Fibroblast of pulmonary artery (primary cell): ENCODE measurements at regions not wholly inside any gene's neighbourhood (a gene's known extent, or its start where the extent isn't known, plus 50 kb on each side); places are given as distances from the start of the nearest gene placed in this dataset.

Experiments
- DNase-seq: peaks from one replicate; pipeline ENCODE4 v3.0.0-alpha.2; 2010; ENCODE audit warnings: low read depth
- H3K4me3 ChIP-seq: replicated peaks from 2 replicates; pipeline ENCODE4 v1.5.1; 2011; ENCODE audit warnings: low read depth, mild to moderate bottlenecking, control low read depth, low read length, moderate library complexity
- TF ChIP-seq, protein P1 (sequence below): IDR thresholded peaks from 2 replicates; pipeline ENCODE4 v1.5.1; 2011; ENCODE audit warnings: mild to moderate bottlenecking, control low read depth, low read length, inconsistent platforms; ENCODE audit errors: missing control alignments

DNA sequence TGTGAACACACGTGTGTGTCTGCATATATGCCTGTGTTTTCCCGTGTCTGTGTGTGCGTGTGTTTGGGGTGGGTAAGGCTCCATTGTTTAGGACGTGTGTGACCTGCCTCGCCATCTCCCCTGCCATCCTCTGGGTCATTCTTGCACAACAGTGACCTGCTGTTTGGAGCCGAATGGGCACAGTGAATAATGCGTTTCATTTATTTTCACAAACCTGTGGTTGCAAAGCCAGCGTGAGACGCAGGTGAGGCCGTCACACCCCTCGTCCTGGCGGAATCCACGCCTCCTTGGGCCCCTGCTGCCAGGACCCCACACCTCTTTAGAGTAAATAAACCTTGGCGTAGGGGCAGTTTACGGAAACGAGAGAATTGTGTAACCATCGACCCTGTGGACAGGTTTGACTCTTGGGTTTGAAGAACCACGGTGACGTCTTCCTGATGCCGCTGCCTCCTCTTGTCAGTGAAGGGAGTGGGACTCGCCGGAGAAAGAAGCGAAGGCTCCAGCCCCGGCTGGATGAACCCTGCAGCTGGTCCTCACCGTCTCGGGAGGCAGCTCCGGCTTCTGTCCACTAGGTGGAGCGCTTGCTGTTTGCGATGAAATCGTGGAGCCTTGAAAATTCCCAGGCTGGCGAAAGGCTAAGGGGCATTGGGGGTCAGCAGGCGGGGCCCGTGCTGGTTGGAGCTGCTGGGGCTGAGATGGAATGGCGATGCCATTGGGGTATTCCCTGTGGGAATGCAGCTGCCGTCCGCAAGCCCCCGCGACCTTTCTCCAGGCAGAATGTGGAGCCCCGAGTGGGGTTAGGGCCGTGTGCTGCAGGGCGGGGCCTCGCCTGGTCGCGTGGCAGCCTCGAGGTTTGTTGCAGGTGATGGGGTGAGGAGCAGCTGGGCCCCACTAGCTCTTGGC is 81.1 kb downstream of the RTP5 start:
- peak; percentile 69 for DNase-seq
- TF ChIP-seq, protein P1, sequence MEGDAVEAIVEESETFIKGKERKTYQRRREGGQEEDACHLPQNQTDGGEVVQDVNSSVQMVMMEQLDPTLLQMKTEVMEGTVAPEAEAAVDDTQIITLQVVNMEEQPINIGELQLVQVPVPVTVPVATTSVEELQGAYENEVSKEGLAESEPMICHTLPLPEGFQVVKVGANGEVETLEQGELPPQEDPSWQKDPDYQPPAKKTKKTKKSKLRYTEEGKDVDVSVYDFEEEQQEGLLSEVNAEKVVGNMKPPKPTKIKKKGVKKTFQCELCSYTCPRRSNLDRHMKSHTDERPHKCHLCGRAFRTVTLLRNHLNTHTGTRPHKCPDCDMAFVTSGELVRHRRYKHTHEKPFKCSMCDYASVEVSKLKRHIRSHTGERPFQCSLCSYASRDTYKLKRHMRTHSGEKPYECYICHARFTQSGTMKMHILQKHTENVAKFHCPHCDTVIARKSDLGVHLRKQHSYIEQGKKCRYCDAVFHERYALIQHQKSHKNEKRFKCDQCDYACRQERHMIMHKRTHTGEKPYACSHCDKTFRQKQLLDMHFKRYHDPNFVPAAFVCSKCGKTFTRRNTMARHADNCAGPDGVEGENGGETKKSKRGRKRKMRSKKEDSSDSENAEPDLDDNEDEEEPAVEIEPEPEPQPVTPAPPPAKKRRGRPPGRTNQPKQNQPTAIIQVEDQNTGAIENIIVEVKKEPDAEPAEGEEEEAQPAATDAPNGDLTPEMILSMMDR, result peak; percentile 96
- no peak overlapping the region for H3K4me3 ChIP-seq

DNA sequence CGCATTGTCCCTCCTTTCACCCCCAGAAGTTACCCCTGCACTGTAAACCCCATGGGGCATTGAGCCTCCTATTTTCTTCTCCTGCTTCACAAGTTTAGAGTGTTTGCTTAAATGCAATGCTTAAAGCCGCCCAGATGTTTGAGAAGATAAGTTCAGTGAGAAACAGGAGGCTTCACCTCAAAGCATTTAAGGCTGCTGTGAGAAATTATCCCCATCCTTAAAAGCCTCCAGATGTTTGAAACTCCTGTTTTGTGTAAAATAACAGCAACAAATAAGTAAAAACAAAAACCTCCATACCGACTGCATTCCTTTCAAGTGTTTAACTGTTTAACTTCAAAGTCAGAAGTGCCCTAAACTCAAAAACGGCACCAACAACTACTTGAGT is 81.8 kb downstream of the RTP5 start:
- TF ChIP-seq, protein P1, result no peak
- no peak for DNase-seq
- no peak overlapping the region for H3K4me3 ChIP-seq

DNA sequence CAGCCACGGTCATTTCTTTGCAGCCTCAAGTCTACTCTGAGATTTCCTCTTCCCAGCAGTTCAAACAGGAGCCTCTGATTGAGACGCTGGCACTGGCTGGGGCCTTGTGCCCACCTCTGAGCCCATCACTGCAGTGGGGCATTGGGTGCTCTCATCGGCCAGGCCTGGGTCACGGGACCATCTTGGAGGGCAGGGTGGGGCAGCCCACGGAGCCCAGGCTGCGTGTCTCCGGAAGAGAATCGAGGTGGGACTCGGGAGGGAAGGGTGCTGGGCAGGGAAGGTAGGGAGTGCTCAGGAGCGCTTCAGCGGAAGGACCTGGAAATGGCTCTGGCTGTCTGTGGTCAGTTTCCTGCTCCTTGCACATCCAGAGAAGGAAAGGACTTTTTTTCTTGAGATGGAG is 82.4 kb downstream of the RTP5 start:
- TF ChIP-seq, protein P1, result no peak
- DNase-seq, result no peak
- H3K4me3 ChIP-seq, result no peak overlapping the region

DNA sequence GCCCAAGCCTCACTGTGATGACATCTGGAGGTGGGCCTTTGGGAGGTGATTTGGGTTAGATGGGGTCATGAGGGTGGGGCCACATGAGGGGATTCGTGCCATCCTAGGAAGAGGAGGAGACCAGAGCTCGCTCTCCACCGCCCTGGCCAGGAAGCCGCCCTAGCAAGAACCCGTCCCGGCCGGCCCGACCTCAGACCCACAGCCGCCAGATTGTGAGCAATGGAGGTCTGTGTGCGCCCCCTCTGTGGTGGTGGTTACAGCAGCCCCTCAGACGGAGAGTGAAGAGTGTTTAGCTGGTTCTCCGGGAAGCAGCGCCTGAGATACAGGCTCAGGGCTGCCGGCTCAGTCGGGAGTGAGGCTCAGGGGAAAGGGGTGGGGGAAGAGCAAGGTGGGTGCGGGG is 83.3 kb downstream of the RTP5 start:
- TF ChIP-seq, protein P1, result no peak
- no peak for DNase-seq
- no peak overlapping the region for H3K4me3 ChIP-seq

DNA sequence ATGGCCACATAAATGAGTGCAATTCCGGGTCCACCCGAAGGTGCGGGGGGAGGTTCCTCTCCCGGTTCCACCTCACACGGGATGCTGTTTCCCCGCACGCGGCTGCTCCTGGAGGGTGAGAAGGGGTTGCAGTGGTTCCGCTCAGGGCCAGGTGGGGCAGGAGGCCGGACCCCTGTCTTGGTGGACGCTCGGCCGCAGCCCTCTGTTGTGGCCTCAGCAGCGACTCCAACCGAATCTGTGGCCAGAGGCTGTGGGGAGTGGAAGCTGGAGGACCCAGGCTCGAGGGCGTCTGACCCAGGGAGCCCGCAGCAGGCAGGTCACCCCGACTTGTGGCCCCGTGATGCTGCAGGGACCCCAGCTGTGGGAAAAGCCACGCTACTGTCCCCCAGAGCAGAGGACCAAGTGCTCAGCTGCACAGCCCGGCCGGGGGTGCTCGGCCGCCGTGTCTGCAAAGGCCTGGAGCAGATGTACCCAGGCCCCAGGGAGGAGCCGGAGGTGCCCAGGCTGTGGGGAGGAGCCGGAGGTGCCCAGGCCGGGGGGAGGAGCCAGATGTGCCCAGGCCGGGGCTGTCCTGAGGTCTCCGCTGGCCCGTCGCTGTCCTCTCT is 83.9 kb downstream of the RTP5 start:
- no peak overlapping the region for H3K4me3 ChIP-seq
- TF ChIP-seq, protein P1, result no peak
- DNase-seq, result no peak

DNA sequence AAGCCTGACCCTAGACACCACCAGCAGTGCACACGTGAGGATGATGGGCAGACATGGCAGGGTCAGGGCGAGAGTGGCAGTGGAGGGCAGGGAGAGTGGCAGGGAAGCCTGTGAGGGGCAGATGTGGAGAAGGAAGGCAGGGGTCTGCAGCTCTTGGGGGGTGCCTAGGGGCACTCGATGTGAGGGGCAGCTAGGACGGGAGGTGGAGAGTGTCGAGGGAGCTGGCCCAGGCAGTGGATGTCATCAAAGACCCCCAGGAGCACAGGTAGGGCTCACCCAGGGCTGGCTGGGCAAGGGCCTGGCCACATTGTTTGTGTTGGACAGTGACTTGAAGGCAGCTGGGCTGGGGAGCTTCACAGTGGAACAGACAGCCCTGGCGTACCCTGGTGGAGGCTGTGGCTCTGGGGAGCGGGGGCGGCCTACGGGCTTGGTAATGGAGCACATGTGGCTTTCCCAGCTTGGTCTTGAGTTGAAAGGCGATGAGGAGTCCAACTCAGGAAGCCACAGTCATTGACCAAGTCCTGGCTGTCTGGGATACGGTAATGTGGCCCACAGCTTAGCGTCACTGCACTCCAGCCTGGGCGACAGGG is 87.1 kb downstream of the RTP5 start:
- DNase-seq, result no peak
- TF ChIP-seq, protein P1, result no peak

More for the DNA sequence above, 87.1 kb downstream of the RTP5 start:
- H3K4me3 ChIP-seq, result no peak overlapping the region
